ENCODE measurements at regions not wholly inside any gene's neighbourhood (a gene's known extent, or its start where the extent isn't known, plus 50 kb on each side); places are given as distances from the start of the nearest gene placed in this dataset.

- H3K4me1 ChIP-seq (ENCODE audit: insufficient read depth, low read length) = no peaks in the 10 kb centered on the region
- CTCF ChIA-PET = no interaction called here
- Mint-ChIP-seq H3K27ac (no peak overlapping the region), H3K9me3 (no peaks in the 10 kb centered on the region), H3K36me3 (ENCODE audit: low read depth) (no peaks in the 10 kb centered on the region), H3K27me3 (peaks cover 16% of the 10 kb centered on the region), H3K4me3 (no peak overlapping the region), H3K4me1 (ENCODE audit: low read depth) (no peaks in the 10 kb centered on the region)
- no peak for ATAC-seq (ENCODE audit: poor library complexity)
- no peak overlapping the region for H3K27ac ChIP-seq (ENCODE audit: low read depth in 1 of 2, low read length in 2 of 2)
- H3K27me3 ChIP-seq (ENCODE audit: control insufficient read depth in 1 of 2, insufficient read depth in 2 of 2, low read length in 2 of 2) = peaks cover 0 to 2% of the 10 kb centered on the region in 2 experiments
- no peak for DNase-seq
- no peak overlapping the region for H3K4me3 ChIP-seq (ENCODE audit: low read length)
- POLR2A ChIA-PET = no interaction called here
- no peak for TF ChIP-seq CTCF (IDR thresholded peaks at IDR 0.05)
- no peaks in the 10 kb centered on the region for H3K36me3 ChIP-seq (ENCODE audit: insufficient read depth, low read length)
- H3K9me3 ChIP-seq (ENCODE audit: control insufficient read depth in 1 of 2, insufficient read depth in 1 of 2, low read length in 2 of 2) = no peaks in the 10 kb centered on the region
- intact Hi-C loops (cut with DNase I, micrococcal nuclease) = no loop called here
Observed at GRCh38 chr17:37820313-37820994, 75.6 kb upstream of the HNF1B start.

- Histone ChIP-seq H3K36me3 (ENCODE audit: insufficient read depth, low read length) (no peaks in the 10 kb centered on the region), H3K27me3 (ENCODE audit: control insufficient read depth in 1 of 2, insufficient read depth in 2 of 2, low read length in 2 of 2) (peaks cover 5 to 8% of the 10 kb centered on the region in 2 experiments), H3K4me1 (ENCODE audit: insufficient read depth, low read length) (no peaks in the 10 kb centered on the region), H3K4me3 (ENCODE audit: low read length) (no peak overlapping the region), H3K27ac (ENCODE audit: low read depth in 1 of 2, low read length in 2 of 2) (no peak overlapping the region), H3K9me3 (ENCODE audit: control insufficient read depth in 1 of 2, insufficient read depth in 1 of 2, low read length in 2 of 2) (no peaks in the 10 kb centered on the region)
- no peaks in the 10 kb centered on the region for H3K9me3 Mint-ChIP-seq
- CTCF ChIA-PET = no interaction called here
- intact Hi-C loops (cut with DNase I, micrococcal nuclease) = loop anchor here (5.0 to 10.0 kb wide), 2 partner anchors 291 to 444 kb away; partner anchors contain the start of gene C17orf78 (in 1 of the 2)
- no peak for DNase-seq
- H3K4me3 Mint-ChIP-seq = no peak overlapping the region
- TF ChIP-seq CTCF (IDR thresholded peaks at IDR 0.05) = no peak
- no peak for ATAC-seq (ENCODE audit: poor library complexity)
- H3K27ac Mint-ChIP-seq = no peak overlapping the region
- POLR2A ChIA-PET = no interaction called here
- no peaks in the 10 kb centered on the region for H3K4me1 Mint-ChIP-seq (ENCODE audit: low read depth)
- no peaks in the 10 kb centered on the region for H3K36me3 Mint-ChIP-seq (ENCODE audit: low read depth)
- H3K27me3 Mint-ChIP-seq = peaks cover 16% of the 10 kb centered on the region
Observed at GRCh38 chr17:37818689-37819088, 73.8 kb upstream of the HNF1B start.

- intact Hi-C loops (cut with DNase I, micrococcal nuclease) = loop anchor here (5.0 to 10.0 kb wide), 2 partner anchors 290 to 442 kb away; partner anchors contain the start of gene C17orf78 (in 1 of the 2)
- no peaks in the 10 kb centered on the region for H3K36me3 Mint-ChIP-seq (ENCODE audit: low read depth)
- Histone ChIP-seq H3K4me3 (ENCODE audit: low read length) (no peak overlapping the region), H3K27me3 (ENCODE audit: control insufficient read depth in 1 of 2, insufficient read depth in 2 of 2, low read length in 2 of 2) (peaks cover 5 to 9% of the 10 kb centered on the region in 2 experiments), H3K27ac (ENCODE audit: low read depth in 1 of 2, low read length in 2 of 2) (no peak overlapping the region), H3K4me1 (ENCODE audit: insufficient read depth, low read length) (no peaks in the 10 kb centered on the region), H3K36me3 (ENCODE audit: insufficient read depth, low read length) (no peaks in the 10 kb centered on the region), H3K9me3 (ENCODE audit: control insufficient read depth in 1 of 2, insufficient read depth in 1 of 2, low read length in 2 of 2) (no peaks in the 10 kb centered on the region)
- POLR2A ChIA-PET = no interaction called here
- peaks cover 25% of the 10 kb centered on the region for H3K27me3 Mint-ChIP-seq
- no peak overlapping the region for H3K27ac Mint-ChIP-seq
- TF ChIP-seq CTCF (IDR thresholded peaks at IDR 0.05) = no peak
- H3K4me3 Mint-ChIP-seq = no peak overlapping the region
- no peak for ATAC-seq (ENCODE audit: poor library complexity)
- H3K4me1 Mint-ChIP-seq (ENCODE audit: low read depth) = no peaks in the 10 kb centered on the region
- H3K9me3 Mint-ChIP-seq = no peaks in the 10 kb centered on the region
- no peak for DNase-seq
- CTCF ChIA-PET = no interaction called here
Observed at GRCh38 chr17:37816950-37817349, 72.1 kb upstream of the HNF1B start.
